AG08396 (cell line): ENCODE measurements at regions not wholly inside any gene's neighbourhood (a gene's known extent, or its start where the extent isn't known, plus 50 kb on each side); places are given as distances from the start of the nearest gene placed in this dataset.
"Not testable (repeated sequence)": the region's sequence is repeated elsewhere in the genome, so short reads cannot be mapped to it uniquely, and the experiment has no call there.

Experiments used
- DNase-seq: peaks from one replicate; pipeline ENCODE4 v3.0.0; 2012; ENCODE audit warnings: low spot score, mixed read lengths

DNA sequence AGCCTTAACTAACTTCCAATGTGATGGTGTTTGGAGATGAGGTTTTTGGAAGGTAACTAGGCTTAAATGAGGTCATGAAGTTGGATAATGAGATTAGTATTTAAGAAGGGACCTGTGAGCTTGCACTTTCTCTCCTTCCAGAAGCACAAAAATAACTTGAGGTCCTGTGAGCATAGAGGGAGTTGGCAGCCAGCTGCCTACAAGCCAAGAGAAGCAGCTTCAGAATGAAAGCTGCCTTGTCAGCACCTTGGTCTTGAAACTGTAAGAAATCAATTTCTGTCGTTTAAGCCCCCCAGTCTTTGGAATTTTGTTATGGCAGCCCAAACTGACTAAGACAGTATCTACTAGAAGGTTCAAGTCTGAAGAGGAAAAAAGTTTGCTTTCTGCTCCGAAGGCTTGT, 280.2 kb upstream of the GALNTL6 start:
- no peak for DNase-seq

DNA sequence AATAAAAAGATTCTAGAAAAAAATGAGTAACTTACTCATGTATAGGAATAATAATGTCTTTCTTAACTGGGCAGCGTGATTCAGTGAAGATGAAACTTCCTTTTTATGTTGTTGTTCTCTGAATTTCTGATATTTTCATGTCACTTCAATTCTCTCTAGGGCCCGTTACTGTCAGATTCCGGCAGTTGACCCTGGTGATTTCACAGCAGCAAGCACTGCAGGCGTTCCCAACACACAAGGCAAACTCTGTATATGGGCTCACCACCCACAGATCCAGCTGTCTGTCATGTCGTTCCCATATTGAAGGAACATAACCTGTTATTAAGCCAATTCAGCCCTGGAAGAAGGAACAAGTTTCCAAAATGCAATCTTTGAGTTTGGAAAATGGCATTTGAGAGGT, 288.3 kb upstream of the GALNTL6 start:
- no peak for DNase-seq

DNA sequence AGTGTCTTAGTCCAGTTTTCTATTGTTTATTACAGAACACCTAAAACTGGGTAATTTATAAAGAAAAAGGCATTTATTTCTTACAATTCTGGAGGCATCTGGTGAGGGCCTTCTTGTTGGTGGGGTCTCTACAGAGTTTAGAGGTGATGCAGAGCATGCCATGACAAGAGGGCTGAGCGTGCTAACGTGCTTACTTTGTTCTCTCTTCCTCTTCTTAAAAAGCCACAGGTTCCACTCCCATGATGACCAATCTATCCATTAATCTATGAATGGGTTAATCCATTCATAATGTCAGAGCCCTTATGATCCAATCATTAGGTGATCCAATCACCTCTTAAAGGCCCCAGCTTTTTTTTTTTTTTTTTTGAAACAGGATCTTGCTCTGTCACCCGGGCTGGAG, 291.5 kb upstream of the GALNTL6 start:
- no peak for DNase-seq

DNA sequence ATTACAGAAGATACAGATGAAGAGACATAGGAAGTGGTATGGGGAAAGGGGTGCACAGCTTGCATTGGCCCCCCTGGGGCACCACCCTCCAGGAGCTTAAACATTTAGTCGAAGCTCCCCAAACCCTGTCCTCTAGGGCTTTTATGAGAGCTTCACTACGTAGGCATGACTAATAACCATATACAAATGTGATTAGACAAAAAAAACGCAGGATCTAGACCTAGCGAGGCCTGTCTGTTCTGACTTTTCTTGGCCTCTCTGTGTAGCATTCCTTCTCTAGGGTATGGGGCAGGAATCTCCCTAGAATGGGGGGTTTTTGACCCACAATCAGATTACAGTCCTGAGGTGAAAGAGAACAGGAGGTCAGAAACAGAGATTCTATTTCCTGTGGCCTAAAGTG, 293.7 kb upstream of the GALNTL6 start:
- DNase-seq = no peak

DNA sequence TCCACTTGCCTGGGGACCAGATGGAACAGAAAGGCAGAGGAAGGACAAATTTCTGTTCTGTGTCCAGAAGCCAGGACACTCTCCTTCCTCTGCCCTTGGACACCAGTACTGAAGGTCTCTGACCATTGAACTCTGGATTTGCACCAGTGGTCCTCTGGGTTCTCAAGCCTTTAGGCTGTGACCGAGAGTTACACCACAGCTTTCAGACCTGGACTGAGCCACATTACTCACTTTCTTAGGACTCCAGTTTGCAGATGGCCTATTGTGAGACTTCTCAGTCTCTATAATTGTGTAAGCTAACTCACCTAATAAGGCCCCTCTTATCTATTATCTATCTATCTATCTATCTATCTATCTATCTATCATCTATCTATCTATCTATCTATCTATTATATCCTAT, 295.3 kb upstream of the GALNTL6 start:
- no peak for DNase-seq

DNA sequence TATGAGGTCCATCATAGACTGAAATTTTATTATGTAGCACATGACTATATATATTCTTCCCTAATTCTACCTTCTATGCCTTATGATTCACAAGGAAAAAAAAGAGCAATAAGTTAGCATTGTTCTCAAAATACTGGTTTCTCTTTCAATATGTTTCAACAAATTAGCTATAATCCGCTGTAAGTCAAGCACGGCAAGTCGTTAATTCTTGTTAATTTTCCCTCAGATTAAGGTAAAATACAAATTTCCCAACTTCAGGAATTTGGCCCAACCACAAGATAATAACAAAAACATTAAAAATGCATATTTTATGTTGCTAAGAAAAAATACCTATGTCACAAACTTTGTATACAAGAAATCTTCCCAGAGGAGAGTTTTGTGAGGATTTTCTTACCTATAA, 296.5 kb upstream of the GALNTL6 start:
- no peak for DNase-seq

DNA sequence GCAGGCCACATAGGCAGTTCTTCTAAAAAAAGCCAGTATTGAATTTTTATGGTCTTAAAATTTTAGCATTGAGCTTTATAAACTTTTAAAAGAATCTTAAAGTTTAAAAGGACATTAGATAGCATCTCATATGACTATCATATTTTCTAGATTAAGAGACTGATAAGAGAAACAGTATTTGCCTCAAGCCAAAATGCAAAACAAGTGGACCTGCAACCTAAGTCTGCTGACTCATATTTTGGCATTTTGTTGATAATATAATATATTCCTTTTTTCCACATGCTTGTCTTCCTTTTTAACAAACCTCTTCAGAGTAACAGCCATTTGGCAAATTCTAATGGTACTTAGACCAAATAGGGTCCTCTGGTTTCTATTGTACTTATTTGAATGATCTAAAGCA, 328.5 kb upstream of the GALNTL6 start:
- no peak for DNase-seq

- no peak for DNase-seq
These were observed 335.0 kb upstream of the GALNTL6 start for GRCh38 chr4:171478181-171478580.

DNA sequence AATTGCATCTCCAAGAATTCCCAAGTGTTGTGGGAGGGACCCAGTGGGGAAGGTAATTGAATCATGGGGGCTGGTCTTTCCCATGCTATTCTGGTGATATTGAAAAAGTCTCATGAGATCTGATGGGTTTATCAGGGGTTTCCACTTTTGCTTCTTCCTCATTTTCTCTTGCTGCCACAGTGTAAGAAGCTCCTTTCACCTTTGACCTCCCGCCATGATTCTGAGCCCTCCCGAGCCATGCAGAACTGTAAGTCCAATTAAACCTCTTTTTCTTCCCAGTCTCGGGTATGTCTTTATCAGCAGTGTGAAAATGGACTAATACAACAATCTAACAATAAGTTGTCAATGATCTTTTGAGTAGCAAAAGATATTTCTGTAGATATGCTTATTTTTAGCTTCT, 338.1 kb upstream of the GALNTL6 start:
- not testable (repeated sequence) for DNase-seq

DNA sequence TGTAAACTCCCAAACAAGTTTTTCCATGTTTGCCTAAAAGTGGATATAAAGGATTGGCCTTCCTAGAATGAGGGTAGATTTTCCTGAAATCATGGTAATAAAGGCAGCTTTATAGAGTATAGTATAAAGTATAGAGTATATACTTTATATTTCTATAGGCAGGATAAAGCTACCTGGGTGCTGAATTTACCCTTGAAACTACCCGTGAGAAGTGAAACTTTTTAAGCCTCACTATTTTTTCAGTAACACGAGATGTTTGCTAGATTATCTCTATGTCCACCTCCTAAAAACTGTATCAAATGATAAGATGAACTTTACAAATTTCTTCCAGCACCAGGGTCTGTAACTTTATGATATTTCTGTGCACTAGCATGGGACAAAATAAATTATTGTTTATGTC, 340.0 kb upstream of the GALNTL6 start:
- no peak for DNase-seq

- DNase-seq = no peak
These were observed 341.0 kb upstream of the GALNTL6 start for GRCh38 chr4:171472230-171472629.

- DNase-seq = no peak
These were observed 348.7 kb upstream of the GALNTL6 start for GRCh38 chr4:171464499-171464898.

GRCh38 chr4:171461191-171461590, 352.0 kb upstream of the GALNTL6 start:
- no peak for DNase-seq

DNA sequence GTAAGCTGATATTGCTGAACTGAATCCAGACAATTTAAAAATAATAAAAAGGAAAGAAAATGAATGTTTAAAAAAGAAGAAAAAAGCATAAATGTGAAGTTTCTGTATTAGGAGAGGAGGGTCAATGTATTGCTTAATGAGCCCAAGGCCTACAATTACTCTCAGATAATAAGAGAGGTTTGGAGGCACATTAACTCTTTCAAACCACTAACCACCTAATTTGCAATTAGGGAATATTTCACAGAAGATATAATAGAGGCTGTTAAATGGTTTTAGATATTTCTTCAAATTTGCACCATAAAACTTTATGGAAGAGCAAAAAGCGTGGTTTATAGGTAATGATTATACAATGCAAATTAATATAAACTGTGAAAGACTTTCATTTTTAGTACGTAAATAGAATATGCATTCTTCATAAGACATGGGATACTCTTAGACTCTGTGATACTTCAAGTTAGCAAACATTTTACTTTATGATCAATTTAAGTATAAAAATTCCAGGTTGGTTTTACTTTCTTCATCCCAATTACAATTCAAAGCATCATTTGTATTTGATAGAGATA, 364.2 kb upstream of the GALNTL6 start:
- no peak for DNase-seq

DNA sequence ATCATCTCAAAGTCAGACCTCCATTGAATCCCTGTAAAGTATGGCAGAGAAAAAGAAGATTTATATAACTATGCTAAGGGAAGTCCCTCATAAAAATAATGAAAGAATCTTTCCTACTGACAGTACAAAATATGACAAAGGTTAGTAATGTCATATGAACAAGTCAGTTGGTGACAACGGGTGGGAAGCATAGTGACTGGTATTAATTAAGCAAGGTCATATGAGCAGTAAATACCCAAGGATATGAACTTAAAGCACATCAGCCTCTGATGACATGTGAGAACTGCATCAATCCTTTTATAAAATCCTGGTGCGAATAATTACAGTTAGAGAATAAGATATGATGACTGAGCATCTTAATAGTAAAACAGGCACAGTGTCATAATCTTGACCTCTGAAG, 364.8 kb upstream of the GALNTL6 start:
- no peak for DNase-seq

DNA sequence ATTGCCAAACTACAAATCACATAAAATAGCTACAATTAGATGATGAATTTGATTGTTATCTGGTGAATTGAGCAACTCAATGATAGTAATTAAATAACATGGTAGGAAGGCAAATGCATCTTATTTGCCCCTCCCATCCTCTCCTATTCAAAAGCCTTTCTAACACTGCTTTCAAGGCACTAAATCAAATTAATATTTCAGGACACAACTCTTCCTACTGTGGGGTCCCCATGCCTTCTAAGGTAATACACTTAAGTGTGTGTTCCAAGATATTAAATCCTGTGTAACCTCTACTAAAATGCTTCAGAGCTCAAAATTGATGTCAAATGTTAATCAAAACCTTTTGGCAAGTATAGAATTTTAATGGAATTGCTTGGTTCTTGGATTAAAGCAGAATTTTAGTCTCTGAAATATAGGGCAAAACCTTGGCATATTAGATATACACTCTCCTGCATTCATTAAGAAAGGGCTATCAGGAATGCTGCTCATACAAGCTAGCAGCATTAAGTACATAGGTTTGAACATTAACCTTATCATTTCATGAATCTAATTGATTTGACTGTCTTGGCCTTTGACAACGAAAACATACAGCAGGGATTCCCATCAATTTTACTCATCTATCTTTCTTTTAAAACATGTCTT, 371.8 kb upstream of the GALNTL6 start:
- no peak for DNase-seq

DNA sequence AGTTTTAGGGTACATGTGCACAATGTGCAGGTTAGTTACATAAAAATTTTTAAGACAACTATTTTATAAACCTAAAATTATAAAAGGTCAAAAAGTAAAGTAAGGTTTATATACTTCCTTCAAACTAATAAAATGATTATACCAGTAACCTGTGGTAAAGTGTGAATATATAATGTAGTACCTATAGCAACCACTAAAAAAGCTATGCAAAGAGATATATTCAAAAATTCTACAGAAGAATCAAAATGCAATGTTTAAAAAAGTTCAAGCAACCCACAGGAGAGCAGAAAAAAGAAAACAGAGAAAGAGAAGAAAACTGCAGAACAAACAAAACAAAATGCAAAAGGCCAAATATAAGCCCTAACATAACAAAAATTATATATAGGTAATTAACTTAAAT, 379.5 kb upstream of the GALNTL6 start:
- DNase-seq = no peak

- DNase-seq = no peak
These were observed 380.7 kb upstream of the GALNTL6 start for GRCh38 chr4:171432536-171432935.

DNA sequence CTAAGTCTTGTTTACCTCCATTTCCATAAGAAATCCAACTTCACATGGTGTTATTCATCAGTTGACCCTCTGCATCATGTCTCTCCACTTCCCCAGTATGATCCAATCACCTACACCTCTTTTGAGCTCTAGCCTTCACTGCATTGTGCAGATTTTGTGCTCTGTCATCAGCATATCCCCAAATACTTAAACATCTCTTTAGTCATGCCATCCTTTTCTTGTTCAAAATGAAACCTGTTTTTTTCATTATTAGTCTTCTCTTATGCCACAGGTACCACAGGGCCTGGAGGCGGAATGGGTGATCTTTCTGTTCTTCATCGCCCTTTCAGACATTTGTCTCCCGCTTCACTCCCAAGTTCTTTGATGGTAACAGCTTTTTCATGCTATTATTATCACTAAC, 382.7 kb upstream of the GALNTL6 start:
- DNase-seq = no peak

DNA sequence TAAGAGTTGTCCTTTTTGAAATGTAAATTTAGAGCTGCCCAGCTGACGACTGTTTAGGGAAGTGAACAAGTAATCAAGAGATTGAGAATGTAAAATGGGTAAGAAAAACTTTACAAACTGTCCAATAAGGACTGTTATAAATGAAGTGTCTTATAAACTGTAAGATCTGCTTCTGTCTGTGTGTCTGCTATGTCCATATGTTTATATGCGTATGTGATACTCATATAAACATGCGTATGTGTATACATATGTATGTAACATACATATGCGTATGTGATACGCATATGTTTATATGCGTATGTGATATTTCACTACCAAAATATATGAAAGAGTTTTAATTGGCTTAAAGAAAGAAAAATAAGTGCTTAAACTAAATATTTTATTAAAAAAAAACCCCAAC, 416.0 kb upstream of the GALNTL6 start:
- no peak for DNase-seq

DNA sequence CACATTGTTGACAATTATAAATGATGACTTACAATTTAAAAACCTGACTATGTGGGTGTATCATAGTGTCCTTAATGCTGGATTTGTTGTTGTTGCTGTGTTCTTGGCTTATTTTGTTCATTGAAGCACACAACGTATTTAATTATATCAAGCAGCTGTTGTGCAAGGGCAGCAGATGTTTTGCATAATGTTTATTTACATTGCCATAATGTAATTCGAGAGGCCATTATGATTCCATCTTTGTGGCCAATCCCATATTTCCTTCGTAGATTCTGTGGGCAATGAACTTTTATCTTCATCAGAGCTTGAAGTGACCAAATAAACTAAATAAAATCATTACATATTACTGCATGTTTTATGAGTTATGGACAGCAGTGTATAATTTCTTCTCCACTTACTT, 422.6 kb upstream of the GALNTL6 start:
- DNase-seq = no peak

DNA sequence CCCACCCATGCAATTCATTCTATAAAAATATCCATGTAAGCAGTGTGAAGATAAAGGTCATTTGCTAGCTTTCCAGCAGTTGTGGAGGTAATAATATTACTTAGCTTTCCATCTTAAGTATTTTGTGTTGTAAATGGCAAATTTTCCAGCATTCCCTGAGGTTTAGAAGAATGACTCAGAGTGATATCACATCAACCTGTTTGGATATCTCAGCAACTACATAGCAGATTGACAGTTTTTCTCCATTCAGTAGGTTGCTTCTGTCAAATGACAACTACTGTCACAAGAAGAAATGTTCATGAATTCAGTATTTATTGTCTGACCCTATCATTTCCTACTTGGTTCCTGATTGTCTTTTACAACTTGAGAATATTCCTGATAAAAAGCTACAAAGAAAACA, 434.9 kb upstream of the GALNTL6 start:
- DNase-seq = no peak

- no peak for DNase-seq
These were observed 436.5 kb upstream of the GALNTL6 start for GRCh38 chr4:171376724-171377123.

GRCh38 chr4:171353535-171353934, 459.7 kb upstream of the GALNTL6 start:
- no peak for DNase-seq

DNA sequence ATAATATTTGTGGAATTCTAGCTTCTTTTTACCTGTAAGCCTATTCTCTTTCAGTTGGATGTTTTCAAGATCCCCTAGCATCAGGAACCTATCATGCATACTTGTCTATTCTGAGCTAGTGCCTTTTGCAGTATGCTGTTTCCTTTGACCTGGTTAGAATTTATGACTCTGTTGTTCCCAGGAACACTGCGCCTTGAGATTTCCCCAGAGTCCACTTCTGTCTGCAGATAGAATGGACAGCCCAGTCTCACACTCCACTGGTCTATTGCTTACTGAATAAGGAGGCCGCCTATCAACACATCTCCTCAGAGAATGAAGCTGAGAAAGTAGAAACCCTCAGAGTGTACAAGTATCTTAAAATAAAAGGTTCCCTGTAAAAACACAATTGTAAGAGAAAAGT, 465.1 kb upstream of the GALNTL6 start:
- DNase-seq = no peak
